CD1c-positive myeloid dendritic cell (primary cell): ENCODE measurements at regions not wholly inside any gene's neighbourhood (a gene's known extent, or its start where the extent isn't known, plus 50 kb on each side); places are given as distances from the start of the nearest gene placed in this dataset.

Experiments
- DNase-seq: peaks from one replicate; pipeline ENCODE4 v3.0.0-alpha.2; 2016; ENCODE audit errors: extremely low spot score

- no peak for DNase-seq
These were observed 125.0 kb upstream of the EDNRA start for GRCh38 chr4:147355847-147356246.

DNA sequence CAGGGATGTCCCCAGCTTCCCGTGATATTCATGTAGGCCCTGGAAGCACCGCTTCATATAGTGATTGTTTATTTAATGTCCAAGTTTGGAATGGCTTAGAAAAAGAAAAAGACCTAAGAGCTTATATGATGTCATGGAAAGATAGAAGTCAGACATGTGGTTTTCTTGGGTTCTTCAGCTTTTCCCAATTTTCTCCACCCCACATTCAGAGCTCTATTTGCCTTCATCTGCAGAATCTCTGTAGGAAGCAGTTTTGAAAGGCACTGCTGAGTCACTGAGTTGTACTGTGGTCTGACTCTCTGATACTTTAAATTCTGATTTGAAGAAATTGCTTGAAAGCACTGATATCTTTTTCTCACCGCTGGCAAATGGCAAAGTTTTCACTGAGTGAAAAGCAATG, 120.6 kb upstream of the EDNRA start:
- DNase-seq: no peak

DNA sequence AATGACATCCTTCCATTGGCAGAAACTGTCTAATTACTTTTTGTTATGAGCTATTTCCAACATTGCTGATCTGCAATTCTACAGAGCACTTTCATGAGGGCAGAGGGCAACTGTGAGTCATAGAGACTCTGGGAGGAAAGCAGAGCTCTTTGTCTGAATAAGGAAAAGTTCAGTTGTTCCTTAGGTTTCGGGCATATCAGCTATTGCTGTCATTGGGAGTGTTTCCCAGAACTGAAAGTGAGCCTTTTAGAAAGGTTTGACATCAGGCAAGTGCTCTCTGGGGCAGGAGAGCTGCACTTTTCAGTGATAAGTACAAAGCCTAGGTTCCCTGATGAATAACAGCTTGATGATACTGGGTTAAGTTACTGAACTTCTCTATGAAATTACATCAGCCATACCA, 119.2 kb upstream of the EDNRA start:
- DNase-seq: no peak

- no peak for DNase-seq
These were observed 118.0 kb upstream of the EDNRA start for GRCh38 chr4:147362938-147363337.

DNA sequence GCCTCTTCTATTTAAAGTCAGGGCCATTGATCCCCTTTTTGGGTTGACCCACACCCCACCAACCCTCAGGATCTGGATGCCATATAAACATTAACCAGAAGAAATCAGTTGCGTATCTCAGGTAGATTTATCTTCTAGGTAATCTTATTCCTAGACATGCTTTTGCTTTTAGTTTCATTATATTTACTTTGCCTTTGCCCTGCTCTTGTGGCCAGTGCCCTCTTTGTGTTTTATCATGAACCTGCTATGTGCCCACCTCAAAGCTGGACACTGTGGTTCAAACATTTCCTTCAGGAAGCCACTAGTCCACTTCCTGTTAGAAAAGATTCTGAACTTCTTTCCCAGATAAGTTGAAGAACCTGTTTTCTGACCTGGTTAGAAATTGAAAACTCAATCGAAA, 117.4 kb upstream of the EDNRA start:
- DNase-seq: no peak

DNA sequence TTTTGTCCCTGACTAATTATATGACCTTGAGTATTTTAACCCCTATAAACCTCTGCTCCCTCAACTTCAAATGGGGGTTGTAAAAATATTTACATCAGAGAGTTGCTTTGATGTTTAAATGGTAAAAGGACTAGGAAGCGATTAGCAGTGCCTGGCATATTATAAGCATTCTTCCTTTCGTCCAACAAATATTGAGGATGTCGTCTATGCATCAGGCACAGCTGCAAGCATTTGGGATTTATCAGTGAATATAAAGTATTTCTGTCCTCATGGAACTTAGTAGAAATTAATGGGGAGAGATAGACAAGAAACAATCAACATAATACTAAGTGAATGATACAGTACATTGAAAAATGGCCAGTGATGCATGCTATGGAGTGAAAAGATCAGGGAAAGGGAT, 115.5 kb upstream of the EDNRA start:
- no peak for DNase-seq

GRCh38 chr4:147366164-147366563, 114.7 kb upstream of the EDNRA start:
- no peak for DNase-seq

DNA sequence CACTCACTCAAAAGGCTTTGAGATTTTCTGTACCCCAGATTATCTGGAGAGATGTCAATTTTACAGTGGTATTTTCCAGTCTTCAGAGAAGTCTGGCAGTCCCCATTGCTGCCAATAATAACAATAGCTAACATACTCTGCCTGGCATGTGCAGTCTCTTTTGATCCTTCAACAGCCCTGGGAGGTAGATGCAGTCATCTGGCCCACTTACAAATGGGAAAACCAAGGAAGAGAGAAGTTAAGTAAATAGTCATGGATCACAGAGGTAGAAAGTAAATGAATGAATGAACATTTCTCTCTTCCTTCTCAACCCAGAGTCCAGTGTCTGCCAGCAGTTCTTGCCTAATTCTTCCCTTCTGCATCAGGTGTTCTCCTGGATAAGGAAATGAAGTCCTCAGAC, 113.0 kb upstream of the EDNRA start:
- DNase-seq: no peak

DNA sequence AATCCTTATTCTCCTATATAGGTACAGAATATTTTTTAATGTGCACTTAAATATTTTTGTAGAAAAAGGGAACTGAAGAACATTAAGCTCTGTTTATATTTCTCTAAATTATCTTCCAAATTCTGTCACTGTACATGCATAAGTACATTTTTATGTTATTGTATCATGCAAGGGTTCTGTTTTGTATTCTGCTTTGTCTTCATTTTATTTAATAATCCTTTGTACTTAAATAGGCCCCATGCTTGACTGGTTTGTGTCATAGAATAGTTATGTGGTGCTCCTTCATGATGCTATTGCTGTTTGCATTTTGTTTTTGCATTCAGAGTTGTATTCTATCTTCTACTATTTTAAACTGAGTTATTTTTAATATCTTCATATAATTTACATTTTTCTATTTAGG, 111.9 kb upstream of the EDNRA start:
- DNase-seq: no peak

DNA sequence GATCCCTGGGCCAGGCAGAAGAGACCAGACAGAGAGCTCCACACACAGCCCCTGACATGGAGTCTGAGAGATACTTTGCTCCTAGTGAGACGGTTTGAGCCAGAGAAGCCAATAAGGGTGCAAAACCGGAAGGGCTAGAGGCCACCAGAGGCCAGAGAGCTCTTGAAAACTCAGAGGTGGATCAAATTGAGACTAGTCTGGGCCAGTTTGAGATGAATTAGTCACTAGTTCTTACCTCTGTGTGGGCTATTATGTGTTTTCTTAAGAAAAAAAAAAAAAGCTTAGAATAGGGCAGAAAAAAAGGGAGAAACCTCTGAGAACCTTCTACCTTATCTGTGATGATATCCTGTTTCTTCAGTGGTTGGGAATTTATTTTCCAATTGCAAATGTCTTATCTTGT, 110.4 kb upstream of the EDNRA start:
- DNase-seq: no peak

DNA sequence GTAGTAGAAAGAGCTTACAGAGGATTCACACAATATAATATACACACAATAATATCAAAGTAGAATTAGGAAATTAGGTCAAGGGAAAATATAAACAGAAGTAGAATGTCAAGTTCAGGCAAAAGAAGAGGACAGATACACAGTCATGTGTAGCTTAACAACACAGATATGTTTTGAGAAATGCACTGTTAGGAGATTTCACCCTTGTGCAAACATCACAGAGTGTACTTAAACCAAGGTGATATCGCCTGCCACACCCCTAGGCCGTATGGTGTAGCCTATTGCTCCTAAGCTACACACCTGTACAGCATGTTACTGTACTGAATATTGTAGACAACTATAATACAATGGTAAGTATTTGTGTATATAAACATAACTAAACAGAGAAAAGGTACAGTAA, 110.0 kb upstream of the EDNRA start:
- no peak for DNase-seq

DNA sequence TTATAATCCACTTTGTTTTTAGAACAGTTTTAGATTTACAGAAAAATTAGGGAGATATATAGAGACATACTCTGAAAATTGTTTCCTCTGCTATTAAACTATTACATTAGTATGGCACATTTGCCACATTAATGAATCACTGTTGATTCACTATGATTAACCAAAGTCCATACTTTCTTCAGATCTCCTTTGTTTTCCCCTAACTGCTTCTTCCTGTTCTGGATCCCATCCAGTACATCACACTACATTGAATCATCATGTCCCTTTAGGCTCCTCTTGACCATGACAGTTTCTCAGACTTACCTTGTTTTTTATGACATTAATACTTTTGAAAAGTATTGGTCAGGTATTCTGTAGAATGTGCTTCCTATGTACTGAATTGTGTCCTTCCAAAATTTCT, 109.2 kb upstream of the EDNRA start:
- no peak for DNase-seq

- no peak for DNase-seq
These were observed 102.1 kb upstream of the EDNRA start for GRCh38 chr4:147378780-147379179.

DNA sequence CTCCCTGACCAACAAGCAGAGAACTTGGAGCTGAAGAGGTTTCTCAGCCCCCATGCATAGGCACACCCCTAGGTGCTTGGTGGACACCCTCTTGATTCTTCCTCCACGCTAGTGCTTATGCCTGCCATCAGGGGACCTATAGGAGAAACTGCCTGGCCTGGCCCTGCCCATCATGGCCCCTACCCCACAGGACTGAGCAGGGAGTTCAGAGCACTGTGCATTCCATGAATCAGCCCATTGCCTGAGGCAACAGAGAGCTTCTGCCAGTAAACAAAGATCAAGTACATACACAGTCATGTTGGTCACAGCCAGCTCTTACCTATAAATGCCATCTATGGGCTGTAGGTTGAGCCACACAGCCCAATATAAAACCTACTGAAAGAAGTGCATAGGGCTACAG, 99.1 kb upstream of the EDNRA start:
- no peak for DNase-seq

DNA sequence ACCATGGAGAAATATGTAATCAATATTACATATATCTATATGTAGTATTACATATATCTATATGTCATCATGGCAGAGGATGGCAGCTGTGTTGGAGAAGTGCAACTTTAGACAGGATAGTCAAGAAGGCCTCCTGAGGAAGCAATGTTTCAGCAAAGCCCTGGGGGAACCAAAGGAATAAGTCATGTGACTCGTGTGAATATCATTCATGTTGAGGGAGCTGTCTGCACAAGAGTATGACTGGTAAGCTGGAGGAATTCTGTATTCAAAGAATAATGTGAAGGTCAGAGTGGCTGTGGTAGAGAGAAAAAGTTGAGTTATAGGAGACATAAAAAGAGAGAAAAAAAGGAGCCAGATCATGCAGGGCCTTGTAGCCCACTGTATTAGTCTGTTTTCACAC, 92.9 kb upstream of the EDNRA start:
- no peak for DNase-seq

GRCh38 chr4:147396105-147396504, 84.8 kb upstream of the EDNRA start:
- no peak for DNase-seq

DNA sequence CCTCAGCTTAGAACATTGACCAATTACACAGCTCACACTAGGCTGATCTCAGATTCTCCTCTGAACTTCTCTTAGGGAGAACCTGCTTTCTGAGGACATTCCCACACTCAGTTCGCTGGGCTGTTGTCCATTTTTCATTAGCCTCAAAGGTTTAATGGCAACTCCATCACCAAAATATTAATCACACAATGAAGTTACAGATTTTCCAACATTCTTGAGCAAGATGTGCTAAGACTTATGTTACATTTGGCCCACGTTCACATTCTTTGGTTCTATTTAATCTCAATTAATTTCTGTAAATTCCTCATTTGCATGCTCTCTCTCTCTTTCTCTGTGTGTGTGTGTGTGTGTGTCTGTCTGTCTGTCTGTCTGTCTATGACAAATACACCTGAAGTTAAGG, 82.3 kb upstream of the EDNRA start:
- no peak for DNase-seq

DNA sequence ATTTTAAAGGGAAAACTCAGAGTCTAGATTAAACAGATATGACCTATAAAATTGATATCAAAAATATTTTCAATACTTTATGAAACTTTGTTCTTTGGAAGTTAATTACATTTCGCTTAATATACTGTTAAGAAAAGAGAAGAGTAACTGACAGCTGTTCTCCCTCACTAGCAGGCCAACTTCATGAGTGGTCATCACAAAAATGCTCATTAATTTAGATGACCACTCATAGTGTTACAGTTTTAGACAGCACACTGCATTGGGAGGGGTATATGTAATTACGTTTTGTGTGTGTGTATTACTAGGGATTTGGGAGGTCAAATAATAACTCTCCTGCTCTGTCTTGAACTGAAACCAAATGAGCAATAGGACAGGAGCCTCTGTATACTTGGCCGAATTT, 80.2 kb upstream of the EDNRA start:
- no peak for DNase-seq

GRCh38 chr4:147401221-147401620, 79.7 kb upstream of the EDNRA start:
- no peak for DNase-seq

DNA sequence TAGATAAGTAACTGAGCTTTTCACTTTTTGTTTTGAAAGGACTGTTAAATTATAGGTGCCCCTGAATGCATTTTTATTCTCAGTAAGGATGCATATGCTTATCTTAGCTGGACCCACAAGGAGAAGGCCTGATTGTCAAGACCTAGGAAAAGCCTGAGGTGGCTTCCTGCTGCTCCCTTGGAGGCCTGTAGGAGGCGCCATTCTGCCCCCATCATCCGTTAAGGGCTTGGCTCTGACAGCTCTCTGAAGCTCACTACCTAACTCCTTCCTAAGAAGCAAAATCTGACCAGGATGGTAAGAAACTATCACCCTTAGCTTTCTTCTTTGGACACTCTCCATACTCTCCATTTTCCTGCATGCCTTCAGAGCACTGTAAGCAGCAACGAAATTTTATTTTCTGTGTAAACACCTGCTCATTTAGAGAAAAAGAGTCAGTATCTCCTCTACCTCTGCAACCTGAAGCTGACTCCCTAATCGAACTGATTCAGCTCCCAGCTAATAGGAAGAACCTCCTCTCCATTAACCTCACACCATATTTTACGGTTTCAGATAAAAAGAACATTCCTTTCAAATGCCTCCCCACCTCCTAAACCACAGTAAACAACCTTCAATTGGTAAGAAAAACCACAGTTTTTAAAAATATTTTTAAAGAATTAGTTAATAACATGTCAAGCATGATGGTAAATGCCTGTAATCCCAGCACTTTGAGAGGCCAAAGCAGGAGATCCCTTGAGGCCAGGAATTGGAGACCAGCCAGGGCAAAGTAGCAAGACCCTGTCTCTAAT, 73.4 kb upstream of the EDNRA start:
- no peak for DNase-seq

DNA sequence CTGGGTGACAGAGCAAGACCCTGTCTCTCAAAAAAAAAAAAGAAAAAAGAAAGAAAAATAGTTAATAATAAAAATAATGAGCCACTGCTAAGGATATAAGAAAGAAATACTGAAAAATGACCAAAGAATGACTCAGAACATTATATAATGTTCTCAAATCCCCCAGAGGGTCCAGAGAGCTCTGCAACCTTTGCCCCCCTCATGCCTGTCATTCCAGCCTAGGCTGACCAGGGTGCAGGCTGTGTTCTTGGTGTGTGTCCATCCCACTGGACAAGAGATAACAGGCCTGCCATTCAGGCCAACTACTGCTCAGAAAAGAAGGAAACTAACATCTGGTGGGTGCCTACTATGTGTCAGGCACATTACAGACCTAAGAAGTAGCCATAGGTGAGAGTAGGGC, 72.7 kb upstream of the EDNRA start:
- DNase-seq: no peak

DNA sequence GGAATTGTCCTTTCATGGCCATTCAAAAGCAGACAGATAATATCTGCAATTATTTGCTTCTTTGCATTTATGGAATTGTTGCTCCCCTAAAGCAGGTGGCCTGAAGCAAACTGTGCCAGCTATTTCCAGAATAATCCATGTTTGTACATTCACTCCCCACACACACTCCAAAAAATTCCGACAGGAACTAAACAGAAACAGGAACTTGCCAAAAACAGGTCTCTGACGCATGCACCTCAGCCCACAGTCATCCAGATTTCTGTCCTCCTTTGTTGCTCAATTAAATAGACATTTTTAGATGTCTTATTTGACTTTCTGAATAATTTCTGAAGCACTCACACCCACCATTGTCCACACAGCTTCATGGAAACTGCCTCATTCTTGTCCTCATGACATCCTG, 71.5 kb upstream of the EDNRA start:
- no peak for DNase-seq

GRCh38 chr4:147418226-147418625, 62.7 kb upstream of the EDNRA start:
- DNase-seq: no peak

DNA sequence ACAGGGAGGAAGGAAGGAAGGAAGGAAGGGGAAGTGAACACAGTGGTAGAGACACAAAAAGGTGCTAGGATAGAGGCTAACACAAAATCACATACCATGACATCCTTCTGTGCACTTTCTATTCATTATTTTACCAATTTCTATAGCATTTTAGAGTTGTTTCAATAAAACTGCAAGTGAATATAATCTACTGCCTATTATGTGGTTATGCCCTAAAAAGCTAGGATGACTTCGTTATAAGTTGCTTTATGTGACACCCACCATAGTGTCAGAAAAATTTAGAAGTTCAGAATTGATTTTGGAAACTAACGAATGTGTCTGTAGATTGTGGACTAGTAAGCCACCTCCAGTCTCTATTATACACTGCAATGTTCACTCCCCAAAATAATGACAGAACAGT, 59.4 kb upstream of the EDNRA start:
- DNase-seq: no peak
